HG03159 (cell line): ENCODE measurements at regions not wholly inside any gene's neighbourhood (a gene's known extent, or its start where the extent isn't known, plus 50 kb on each side); places are given as distances from the start of the nearest gene placed in this dataset.
A peak's percentile ranks its signal among the peaks of the same experiment; 100 is the strongest.

Experiments
- ATAC-seq: cut with Tn5 transposase; IDR thresholded peaks from one replicate; pipeline ENCODE4 v1.9.1; 2021; ENCODE audit warnings: mild to moderate bottlenecking, moderate library complexity; ENCODE audit not compliant: unreplicated experiment

GRCh38 chr11:29368126-29368525, 648.7 kb downstream of the KCNA4 start:
- no peak for ATAC-seq

GRCh38 chr11:29364006-29364405, 652.8 kb downstream of the KCNA4 start:
- ATAC-seq: no peak

DNA sequence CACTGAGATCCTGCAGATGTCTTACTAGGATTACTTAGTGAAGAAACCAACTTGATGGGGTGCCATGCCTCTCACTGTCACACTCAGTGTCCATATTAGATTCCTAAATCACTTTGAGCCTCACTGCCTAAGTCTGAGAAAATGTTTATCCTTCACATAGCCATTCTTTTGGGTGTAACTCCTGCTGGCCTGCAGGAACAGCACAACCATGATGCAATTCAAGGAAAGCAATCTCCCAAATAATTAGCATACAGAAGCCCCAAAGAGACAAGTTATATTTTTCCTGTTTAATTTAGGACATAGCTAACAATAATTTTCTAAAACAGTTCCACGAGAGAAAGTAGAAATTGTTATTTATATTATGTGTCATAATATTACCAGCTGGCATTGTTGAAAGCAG, 655.5 kb downstream of the KCNA4 start:
- ATAC-seq: no peak

DNA sequence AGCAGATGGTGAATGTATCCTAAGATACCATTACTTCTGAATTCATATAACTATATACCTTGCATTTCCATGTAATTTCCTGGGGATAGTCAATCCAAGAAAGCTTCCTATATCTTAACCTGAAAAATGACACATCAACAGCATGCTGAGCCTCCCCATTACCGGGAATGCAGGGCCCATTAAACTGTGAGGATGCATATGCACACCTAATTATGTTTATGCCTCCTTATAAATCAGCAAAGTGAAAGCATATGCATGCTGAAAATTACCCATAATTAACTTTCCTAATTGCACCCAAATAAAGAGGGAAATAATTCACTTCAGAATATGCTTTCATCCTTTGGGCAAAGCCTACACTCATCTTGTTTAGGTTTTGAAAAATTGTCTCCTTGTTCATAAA, 663.0 kb downstream of the KCNA4 start:
- ATAC-seq: no peak

- ATAC-seq: no peak
Observed at GRCh38 chr11:29352273-29352795, 664.5 kb downstream of the KCNA4 start.

DNA sequence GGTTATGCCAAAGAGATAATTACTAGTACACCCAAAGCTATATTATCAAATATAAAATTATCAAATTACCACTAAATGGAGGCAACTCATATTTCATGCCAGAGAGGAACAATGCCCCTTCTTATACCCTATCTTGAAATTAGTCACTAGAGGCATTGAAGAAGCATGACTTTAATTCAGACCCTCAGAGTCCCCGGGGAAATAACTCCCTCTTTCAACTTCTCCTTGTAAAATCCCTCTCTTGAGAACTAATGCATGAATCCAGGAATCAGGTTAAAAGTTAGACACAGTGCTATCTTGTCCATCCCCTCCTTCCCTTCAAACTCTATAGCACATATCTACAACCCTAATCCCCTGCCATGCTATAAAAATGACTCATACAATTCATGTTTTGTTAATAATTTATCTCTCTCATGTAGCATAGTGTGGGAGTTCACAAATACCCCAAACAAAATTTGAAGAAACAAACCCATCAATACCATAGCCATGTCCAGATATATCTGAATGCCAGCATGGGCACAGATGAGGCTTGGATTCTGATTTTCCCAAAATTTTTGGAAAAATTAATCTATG, 665.4 kb downstream of the KCNA4 start:
- no peak for ATAC-seq

DNA sequence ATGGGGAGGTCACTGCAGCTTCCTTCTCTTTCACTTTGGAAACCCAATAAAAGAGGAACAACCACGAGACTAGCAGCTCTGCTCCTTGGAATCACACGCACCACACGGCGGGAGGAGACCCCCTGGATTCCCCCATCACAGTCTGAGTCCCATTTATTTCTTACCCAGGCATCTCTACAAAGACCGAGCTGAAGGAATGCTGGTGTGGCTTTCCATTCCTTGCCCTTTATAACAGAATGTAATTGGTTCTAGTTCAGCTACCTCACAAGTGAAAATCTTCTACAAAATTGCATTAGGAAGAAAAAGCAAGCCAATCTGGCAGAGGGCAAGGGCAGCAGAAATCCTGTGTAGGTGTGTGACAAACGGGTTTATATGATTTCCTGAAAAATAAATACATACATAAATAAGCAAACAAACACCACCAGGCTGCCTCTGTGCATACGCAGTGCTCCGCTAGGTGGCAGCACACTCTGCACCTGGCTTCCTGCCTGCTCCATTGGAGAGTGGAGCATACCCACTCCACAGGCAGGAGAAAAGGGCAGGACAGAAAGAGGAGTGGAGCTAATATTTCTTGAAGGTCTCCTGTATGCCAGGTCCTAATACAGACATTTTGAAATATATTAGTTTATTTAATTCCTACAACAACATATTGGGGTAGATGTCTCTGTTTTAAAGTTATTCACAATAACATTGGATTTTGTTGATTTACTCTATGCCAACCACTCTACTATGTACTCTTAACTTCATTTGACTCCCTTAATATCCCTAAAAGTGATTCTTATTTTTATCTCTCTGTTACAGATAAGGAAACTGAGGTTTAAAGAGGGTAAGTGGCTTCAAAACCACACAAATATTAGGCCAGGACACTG, 673.1 kb downstream of the KCNA4 start:
- peak; percentile 97 for ATAC-seq

GRCh38 chr11:29336727-29337575, 679.9 kb downstream of the KCNA4 start:
- ATAC-seq: no peak

- no peak for ATAC-seq
Observed at GRCh38 chr11:29334776-29335130, 682.1 kb downstream of the KCNA4 start.

- peak; percentile 94 for ATAC-seq
Observed at GRCh38 chr11:29333993-29334775, 682.6 kb downstream of the KCNA4 start.

- ATAC-seq: no peak
Observed at GRCh38 chr11:29331451-29332010, 685.3 kb downstream of the KCNA4 start.

GRCh38 chr11:29328961-29329441, 687.8 kb downstream of the KCNA4 start:
- ATAC-seq: peak; percentile 41

DNA sequence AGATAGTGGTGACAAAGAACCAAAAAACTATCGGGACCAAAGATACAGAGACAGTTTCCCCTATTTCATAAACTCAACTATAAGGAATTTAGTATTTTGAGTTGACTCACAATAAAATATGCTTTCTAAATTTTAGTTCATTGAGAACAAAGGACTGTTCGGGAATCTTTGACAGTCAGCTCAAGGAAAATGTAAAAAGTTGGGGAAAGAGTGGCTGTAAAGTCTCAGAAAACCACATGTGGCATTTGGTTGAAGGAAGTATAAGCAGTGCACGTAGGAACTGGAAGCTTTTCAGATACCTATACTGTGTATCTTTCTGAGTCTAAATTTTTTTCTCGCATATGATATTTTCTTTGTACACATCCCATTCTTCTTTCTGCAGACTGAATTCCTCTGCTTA, 688.9 kb downstream of the KCNA4 start:
- ATAC-seq: no peak

GRCh38 chr11:29326757-29327156, 690.1 kb downstream of the KCNA4 start:
- ATAC-seq: no peak

- no peak for ATAC-seq
Observed at GRCh38 chr11:29324328-29324727, 692.5 kb downstream of the KCNA4 start.

GRCh38 chr11:29321293-29322132, 695.3 kb downstream of the KCNA4 start:
- no peak for ATAC-seq

- no peak for ATAC-seq
Observed at GRCh38 chr11:29320196-29320595, 696.6 kb downstream of the KCNA4 start.

- no peak for ATAC-seq
Observed at GRCh38 chr11:29319210-29319609, 697.6 kb downstream of the KCNA4 start.

DNA sequence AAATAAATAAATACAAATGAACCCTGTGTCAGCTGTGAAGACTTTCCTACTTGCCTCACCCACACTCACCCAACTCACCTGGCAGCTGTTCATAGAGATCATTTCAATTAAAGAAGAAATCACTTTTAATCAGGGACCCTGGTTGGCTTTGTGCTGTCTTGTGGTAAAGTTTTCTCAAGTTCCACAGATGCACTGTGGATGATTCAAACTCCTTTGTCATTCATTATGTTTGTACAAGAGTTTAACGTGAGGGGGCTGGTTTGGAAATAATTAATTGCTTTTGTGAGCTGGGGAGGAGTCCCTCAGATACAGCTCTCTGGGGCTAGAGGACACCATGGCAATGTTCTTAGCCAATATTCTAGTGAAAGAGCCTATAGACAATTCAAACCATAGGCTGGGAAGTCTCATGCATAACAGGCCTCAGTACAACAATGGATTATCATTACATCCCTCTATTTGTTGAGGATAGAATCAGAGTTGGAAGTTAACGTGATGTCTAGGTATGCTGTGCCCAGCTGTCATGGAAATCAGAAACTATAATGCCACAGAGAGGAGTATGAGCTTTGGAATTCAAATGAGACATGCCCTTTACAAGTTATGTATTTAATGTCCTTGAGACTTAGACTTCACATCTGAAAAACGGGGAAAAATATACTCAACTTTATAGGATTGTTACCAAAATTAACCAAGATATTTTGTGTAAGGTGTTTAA, 698.5 kb downstream of the KCNA4 start:
- ATAC-seq: no peak
